T-helper 1 cell (primary cell): ENCODE measurements at regions not wholly inside any gene's neighbourhood (a gene's known extent, or its start where the extent isn't known, plus 50 kb on each side); places are given as distances from the start of the nearest gene placed in this dataset.

ENCODE experiments used
- DNase-seq, 5 donors: peaks; one replicate each; pipeline ENCODE4 v3.0.0-alpha.2; 2012 to 2020

GRCh38 chr4:43243433-43244116 is 351.1 kb downstream of the GRXCR1 start:
- DNase-seq, result no peak

GRCh38 chr4:43244688-43245382 is 352.3 kb downstream of the GRXCR1 start:
- no peak for DNase-seq

GRCh38 chr4:43251841-43252240 is 359.3 kb downstream of the GRXCR1 start:
- no peak for DNase-seq

- no peak for DNase-seq
Observed at GRCh38 chr4:43253541-43253940, 361.0 kb downstream of the GRXCR1 start.

GRCh38 chr4:43264730-43265129 is 372.2 kb downstream of the GRXCR1 start:
- no peak for DNase-seq

GRCh38 chr4:43271946-43272345 is 379.4 kb downstream of the GRXCR1 start:
- no peak for DNase-seq

GRCh38 chr4:43274376-43274775 is 381.9 kb downstream of the GRXCR1 start:
- no peak for DNase-seq

GRCh38 chr4:43275779-43276178 is 383.3 kb downstream of the GRXCR1 start:
- no peak for DNase-seq

GRCh38 chr4:43276321-43276720 is 383.8 kb downstream of the GRXCR1 start:
- no peak for DNase-seq

- no peak for DNase-seq
Observed at GRCh38 chr4:43277003-43277402, 384.5 kb downstream of the GRXCR1 start.

- no peak for DNase-seq
Observed at GRCh38 chr4:43282534-43282933, 390.0 kb downstream of the GRXCR1 start.

GRCh38 chr4:43286137-43286536 is 393.6 kb downstream of the GRXCR1 start:
- DNase-seq, result no peak

- no peak for DNase-seq
Observed at GRCh38 chr4:43296946-43297528, 404.5 kb downstream of the GRXCR1 start.

GRCh38 chr4:43316813-43317212 is 424.3 kb downstream of the GRXCR1 start:
- no peak for DNase-seq

GRCh38 chr4:43325220-43325967 is 432.9 kb downstream of the GRXCR1 start:
- no peak for DNase-seq

GRCh38 chr4:43330288-43330687 is 437.8 kb downstream of the GRXCR1 start:
- no peak for DNase-seq

- DNase-seq, result no peak
Observed at GRCh38 chr4:43331226-43332051, 438.9 kb downstream of the GRXCR1 start.

GRCh38 chr4:43332052-43332425 is 439.5 kb downstream of the GRXCR1 start:
- DNase-seq, result no peak

- no peak for DNase-seq
Observed at GRCh38 chr4:43337707-43338106, 445.2 kb downstream of the GRXCR1 start.

- DNase-seq, result no peak
Observed at GRCh38 chr4:43339435-43339834, 446.9 kb downstream of the GRXCR1 start.

GRCh38 chr4:43341741-43342140 is 449.2 kb downstream of the GRXCR1 start:
- no peak for DNase-seq

- DNase-seq, result no peak
Observed at GRCh38 chr4:43343298-43343697, 450.8 kb downstream of the GRXCR1 start.
